ENCODE measurements at regions not wholly inside any gene's neighbourhood (a gene's known extent, or its start where the extent isn't known, plus 50 kb on each side); places are given as distances from the start of the nearest gene placed in this dataset.

DNA sequence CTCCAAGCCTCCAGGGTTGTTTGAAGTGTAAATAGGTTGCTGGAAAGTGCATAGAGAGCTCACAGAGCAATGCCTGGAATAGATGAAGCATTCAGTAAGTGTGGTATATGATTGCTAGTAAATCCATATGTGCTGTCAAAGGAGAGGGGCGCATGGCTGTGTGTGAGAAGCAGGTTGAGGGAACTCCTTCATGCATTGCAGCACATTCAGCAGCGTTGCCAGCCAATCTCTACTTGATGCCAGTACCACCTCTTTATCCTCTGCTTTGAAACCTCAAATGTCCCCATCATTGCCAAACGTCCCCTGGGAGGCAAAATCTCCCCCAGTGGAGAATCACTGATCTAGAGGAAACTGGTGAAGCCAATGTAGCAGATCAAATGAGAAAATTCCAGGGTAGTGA is 82.7 kb upstream of the RALGAPA2 start:
- TF ChIP-seq POLR2A (IDR thresholded peaks at IDR 0.05), result no peak
- TF ChIP-seq, protein P1, sequence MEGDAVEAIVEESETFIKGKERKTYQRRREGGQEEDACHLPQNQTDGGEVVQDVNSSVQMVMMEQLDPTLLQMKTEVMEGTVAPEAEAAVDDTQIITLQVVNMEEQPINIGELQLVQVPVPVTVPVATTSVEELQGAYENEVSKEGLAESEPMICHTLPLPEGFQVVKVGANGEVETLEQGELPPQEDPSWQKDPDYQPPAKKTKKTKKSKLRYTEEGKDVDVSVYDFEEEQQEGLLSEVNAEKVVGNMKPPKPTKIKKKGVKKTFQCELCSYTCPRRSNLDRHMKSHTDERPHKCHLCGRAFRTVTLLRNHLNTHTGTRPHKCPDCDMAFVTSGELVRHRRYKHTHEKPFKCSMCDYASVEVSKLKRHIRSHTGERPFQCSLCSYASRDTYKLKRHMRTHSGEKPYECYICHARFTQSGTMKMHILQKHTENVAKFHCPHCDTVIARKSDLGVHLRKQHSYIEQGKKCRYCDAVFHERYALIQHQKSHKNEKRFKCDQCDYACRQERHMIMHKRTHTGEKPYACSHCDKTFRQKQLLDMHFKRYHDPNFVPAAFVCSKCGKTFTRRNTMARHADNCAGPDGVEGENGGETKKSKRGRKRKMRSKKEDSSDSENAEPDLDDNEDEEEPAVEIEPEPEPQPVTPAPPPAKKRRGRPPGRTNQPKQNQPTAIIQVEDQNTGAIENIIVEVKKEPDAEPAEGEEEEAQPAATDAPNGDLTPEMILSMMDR (IDR thresholded peaks at IDR 0.05 in 8 of 11, conservative IDR thresholded peaks at IDR 0.05 in 3 of 11), result no peak

Measured in spleen (tissue), 7 donors.